ENCODE measurements at regions not wholly inside any gene's neighbourhood (a gene's known extent, or its start where the extent isn't known, plus 50 kb on each side); places are given as distances from the start of the nearest gene placed in this dataset.

- no peak for ATAC-seq
- no peak for DNase-seq
- H3K4me3 ChIP-seq, result no peak overlapping the region
- TF ChIP-seq POLR2A (IDR thresholded peaks at IDR 0.05), result no peak
- H3K27me3 ChIP-seq, result no peaks in the 10 kb centered on the region
- intact Hi-C loops (cut with DNase I; ENCODE audit: low total_unique reads) (no loop called here), in situ Hi-C loops (cut with MboI; ENCODE audit: low sequenced_read_pairs in 4 of 4) (no loop called here)
- no peaks in the 10 kb centered on the region for H3K36me3 ChIP-seq
- no peaks in the 10 kb centered on the region for H3K9me3 ChIP-seq
- H3K27ac ChIP-seq, result no peak overlapping the region
- H3K4me1 ChIP-seq, result peaks cover 7 to 17% of the 10 kb centered on the region in 2 donors
These were observed 58.3 kb downstream of the VCPKMT start for GRCh38 chr14:50058113-50058512.

Small RNA genes in the stretch of these regions (microRNA-seq; reads per million reads assigned to microRNA genes)
- 0 reads per million in 2 donors for gene MIR6076 (ENCODE audit: borderline replicate concordance in 2 of 2)

Data from gastrocnemius medialis (tissue), 4 donors.